GM12891 (cell line): ENCODE measurements at regions not wholly inside any gene's neighbourhood (a gene's known extent, or its start where the extent isn't known, plus 50 kb on each side); places are given as distances from the start of the nearest gene placed in this dataset.

Experiments used
- DNase-seq: peaks from one replicate; pipeline ENCODE4 v3.0.0; 2011; ENCODE audit warnings: low spot score; ENCODE audit not compliant: insufficient read length
- FAIRE-seq: peaks from 2 replicates; lab custom pipeline; 2011; peaks lifted over from hg19 to GRCh38; lab: Jason Lieb, UNC
- PAX5 ChIP-seq: IDR thresholded peaks from 2 replicates; pipeline ENCODE4 v1.6.1; 2011; ENCODE audit warnings: low read length, moderate library complexity, mild to moderate bottlenecking; ENCODE audit not compliant: insufficient read depth, severe bottlenecking
- POLR2A ChIP-seq: IDR thresholded peaks from 2 replicates; pipeline ENCODE4 v1.6.1; 2011; ENCODE audit warnings: low read depth, low read length, control low read depth
- POLR2AphosphoS5 ChIP-seq: IDR thresholded peaks from 2 replicates; pipeline ENCODE4 v1.6.1; 2011; ENCODE audit warnings: low read depth, low read length, control low read depth
- POU2F2 ChIP-seq: IDR thresholded peaks from 2 replicates; pipeline ENCODE4 v1.6.1; 2011; ENCODE audit warnings: low read depth, mild to moderate bottlenecking, control low read depth, low read length, moderate library complexity
- SPI1 ChIP-seq: IDR thresholded peaks from 2 replicates; pipeline ENCODE4 v1.6.1; 2011; ENCODE audit warnings: low read depth, low read length, control low read depth
- TAF1 ChIP-seq: IDR thresholded peaks from 2 replicates; pipeline ENCODE4 v1.6.1; 2011; ENCODE audit warnings: low read depth, low read length, control low read depth

DNA sequence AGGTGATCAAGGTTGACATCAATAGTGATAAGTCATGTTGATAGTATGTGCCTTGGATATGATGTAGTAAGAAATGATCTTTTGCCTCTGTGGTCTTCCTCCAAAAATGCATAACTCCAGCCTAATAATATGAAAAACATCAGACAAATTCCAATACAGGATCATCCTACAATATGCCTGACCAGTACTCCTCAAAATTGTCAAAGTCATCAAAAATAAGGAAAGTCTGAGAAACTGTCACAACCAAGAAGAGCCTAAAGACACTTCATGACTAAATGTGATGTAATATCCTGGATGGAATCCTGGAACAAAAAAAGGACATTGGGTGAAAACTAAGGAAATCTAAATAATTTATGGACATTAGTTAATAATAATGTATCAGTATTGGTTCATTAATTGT is 50.3 kb upstream of the LCORL start:
- FAIRE-seq (no peak), DNase-seq (no peak)
- TF ChIP-seq POLR2AphosphoS5, result no peak
- no peak for TF ChIP-seq POU2F2
- TF ChIP-seq PAX5, result no peak
- TF ChIP-seq SPI1, result no peak
- no peak for TF ChIP-seq TAF1
- TF ChIP-seq POLR2A, result no peak
